HG03571 (cell line): ENCODE measurements at regions not wholly inside any gene's neighbourhood (a gene's known extent, or its start where the extent isn't known, plus 50 kb on each side); places are given as distances from the start of the nearest gene placed in this dataset.
"Not testable (repeated sequence)": the region's sequence is repeated elsewhere in the genome, so short reads cannot be mapped to it uniquely, and the experiment has no call there.

Experiments
- ATAC-seq: cut with Tn5 transposase; IDR thresholded peaks from one replicate; pipeline ENCODE4 v1.9.1; 2021; ENCODE audit not compliant: unreplicated experiment

GRCh38 chr5:142542078-142542477, 143.8 kb downstream of the FGF1 start:
- ATAC-seq: no peak

- no peak for ATAC-seq
Measured at GRCh38 chr5:142540922-142541422, 144.9 kb downstream of the FGF1 start.

- ATAC-seq: no peak
Measured at GRCh38 chr5:142539154-142539740, 146.6 kb downstream of the FGF1 start.

- ATAC-seq: no peak
Measured at GRCh38 chr5:142537938-142538337, 148.0 kb downstream of the FGF1 start.

- ATAC-seq: no peak
Measured at GRCh38 chr5:142532781-142533176, 153.1 kb downstream of the FGF1 start.

GRCh38 chr5:142531977-142532780, 153.7 kb downstream of the FGF1 start:
- ATAC-seq: no peak

- ATAC-seq: no peak
Measured at GRCh38 chr5:142530904-142531303, 155.0 kb downstream of the FGF1 start.

- ATAC-seq: no peak
Measured at GRCh38 chr5:142529626-142530278, 156.1 kb downstream of the FGF1 start.

- no peak for ATAC-seq
Measured at GRCh38 chr5:142527664-142528295, 158.1 kb downstream of the FGF1 start.

- no peak for ATAC-seq
Measured at GRCh38 chr5:142527234-142527633, 158.7 kb downstream of the FGF1 start.

- no peak for ATAC-seq
Measured at GRCh38 chr5:142522983-142523382, 162.9 kb downstream of the FGF1 start.

- ATAC-seq: no peak
Measured at GRCh38 chr5:142521706-142522105, 164.2 kb downstream of the FGF1 start.

GRCh38 chr5:142520885-142521284, 165.0 kb downstream of the FGF1 start:
- no peak for ATAC-seq

- ATAC-seq: not testable (repeated sequence)
Measured at GRCh38 chr5:142519913-142520312, 166.0 kb downstream of the FGF1 start.

- ATAC-seq: no peak
Measured at GRCh38 chr5:142517840-142518239, 168.1 kb downstream of the FGF1 start.

GRCh38 chr5:142516732-142517131, 169.2 kb downstream of the FGF1 start:
- no peak for ATAC-seq

GRCh38 chr5:142515036-142515435, 170.9 kb downstream of the FGF1 start:
- no peak for ATAC-seq

GRCh38 chr5:142514196-142514595, 171.7 kb downstream of the FGF1 start:
- no peak for ATAC-seq

- no peak for ATAC-seq
Measured at GRCh38 chr5:142512043-142513042, 173.5 kb downstream of the FGF1 start.

- ATAC-seq: no peak
Measured at GRCh38 chr5:142511358-142511757, 174.5 kb downstream of the FGF1 start.
